Coronary artery (tissue), 2 donors: ENCODE measurements at regions not wholly inside any gene's neighbourhood (a gene's known extent, or its start where the extent isn't known, plus 50 kb on each side); places are given as distances from the start of the nearest gene placed in this dataset.

Source experiments
- DNase-seq: peaks from one replicate; pipeline ENCODE4 v3.0.0-alpha.2; 2017; ENCODE audit warnings: low spot score
- H3K27ac ChIP-seq, 2 donors: fragments of 200-600 bp; sonication (generic); one replicate each; pipeline ENCODE4 v1.5.1; 2016 to 2019
- H3K4me3 ChIP-seq: fragments of 200-600 bp; sonication (generic); 2 replicates; pipeline ENCODE4 v1.5.1; 2016; ENCODE audit warnings: mild to moderate bottlenecking, moderate library complexity
- CTCF ChIP-seq: fragments of 200-600 bp; sonication (generic); IDR thresholded peaks from one replicate; pipeline ENCODE4 v1.5.1; 2019; ENCODE audit warnings: antibody characterized with exemption

- H3K27ac ChIP-seq: no peak overlapping the region
- no peak for TF ChIP-seq CTCF
- H3K4me3 ChIP-seq: no peak overlapping the region
- no peak for DNase-seq
These were observed 1074.1 kb downstream of the BCL11B start for GRCh38 chr14:98197933-98198332.

- Histone ChIP-seq H3K27ac (no peak overlapping the region), H3K4me3 (no peak overlapping the region)
- TF ChIP-seq CTCF: no peak
These were observed 1073.6 kb downstream of the BCL11B start for GRCh38 chr14:98198385-98198784.

GRCh38 chr14:98200601-98201000, 1071.4 kb downstream of the BCL11B start:
- DNase-seq: no peak
- no peak overlapping the region for H3K27ac ChIP-seq
- H3K4me3 ChIP-seq: no peak overlapping the region
- TF ChIP-seq CTCF: no peak

More at GRCh38 chr14:98198385-98198784, 1073.6 kb downstream of the BCL11B start:
- no peak for DNase-seq

- no peak overlapping the region for H3K27ac ChIP-seq
- H3K4me3 ChIP-seq: no peak overlapping the region
- DNase-seq: no peak
- TF ChIP-seq CTCF: no peak
These were observed 1068.6 kb downstream of the BCL11B start for GRCh38 chr14:98203421-98203820.

- DNase-seq: no peak
- TF ChIP-seq CTCF: no peak
- no peak overlapping the region for H3K4me3 ChIP-seq
- no peak overlapping the region for H3K27ac ChIP-seq
These were observed 1067.9 kb downstream of the BCL11B start for GRCh38 chr14:98204139-98204538.

GRCh38 chr14:98207415-98207814, 1064.6 kb downstream of the BCL11B start:
- no peak for DNase-seq
- no peak overlapping the region for H3K4me3 ChIP-seq
- no peak for TF ChIP-seq CTCF
- H3K27ac ChIP-seq: no peak overlapping the region

- Histone ChIP-seq H3K27ac (no peak overlapping the region), H3K4me3 (no peak overlapping the region)
- TF ChIP-seq CTCF: no peak
- no peak for DNase-seq
These were observed 1063.8 kb downstream of the BCL11B start for GRCh38 chr14:98208211-98208611.
